NCI-H1930 (cell line): ENCODE measurements at regions not wholly inside any gene's neighbourhood (a gene's known extent, or its start where the extent isn't known, plus 50 kb on each side); places are given as distances from the start of the nearest gene placed in this dataset.
A peak's percentile ranks its signal among the peaks of the same experiment; 100 is the strongest.

Source experiments
- DNase-seq, 2 experiments: peaks; one replicate each; lab custom pipeline; 2025; lab: John Stamatoyannopoulos, UW

- DNase-seq: peak; percentile 26 to 47
Measured at GRCh38 chr2:151083856-151084795, 177.5 kb downstream of the RBM43 start.

GRCh38 chr2:151078889-151079288, 182.8 kb downstream of the RBM43 start:
- no peak for DNase-seq

- no peak for DNase-seq
Measured at GRCh38 chr2:151071906-151072305, 189.8 kb downstream of the RBM43 start.

GRCh38 chr2:151071382-151071781, 190.3 kb downstream of the RBM43 start:
- DNase-seq: no peak

GRCh38 chr2:151070253-151070652, 191.4 kb downstream of the RBM43 start:
- DNase-seq: no peak

GRCh38 chr2:151067658-151068369, 193.8 kb downstream of the RBM43 start:
- no peak for DNase-seq

GRCh38 chr2:151063271-151063670, 198.4 kb downstream of the RBM43 start:
- DNase-seq: no peak

- no peak for DNase-seq
Measured at GRCh38 chr2:151060287-151060686, 201.4 kb downstream of the RBM43 start.

- DNase-seq: no peak
Measured at GRCh38 chr2:151056870-151057269, 204.8 kb downstream of the RBM43 start.

GRCh38 chr2:151053661-151053990, 208.0 kb downstream of the RBM43 start:
- DNase-seq: no peak

GRCh38 chr2:151052850-151053660, 208.6 kb downstream of the RBM43 start:
- DNase-seq: no peak

GRCh38 chr2:151051574-151052220, 210.0 kb downstream of the RBM43 start:
- peak in 1 of 2 experiments; percentile 4 for DNase-seq

- DNase-seq: no peak
Measured at GRCh38 chr2:151049746-151050145, 211.9 kb downstream of the RBM43 start.

- DNase-seq: no peak
Measured at GRCh38 chr2:151048331-151049054, 213.2 kb downstream of the RBM43 start.

- DNase-seq: no peak
Measured at GRCh38 chr2:151043484-151043883, 218.2 kb downstream of the RBM43 start.

- DNase-seq: no peak
Measured at GRCh38 chr2:151042964-151043363, 218.7 kb downstream of the RBM43 start.

GRCh38 chr2:151040039-151040438, 221.6 kb downstream of the RBM43 start:
- no peak for DNase-seq

GRCh38 chr2:151038516-151038915, 223.1 kb downstream of the RBM43 start:
- DNase-seq: no peak

GRCh38 chr2:151037434-151037833, 224.2 kb downstream of the RBM43 start:
- no peak for DNase-seq

- DNase-seq: no peak
Measured at GRCh38 chr2:151033271-151034248, 228.1 kb downstream of the RBM43 start.
